ENCODE measurements at regions not wholly inside any gene's neighbourhood (a gene's known extent, or its start where the extent isn't known, plus 50 kb on each side); places are given as distances from the start of the nearest gene placed in this dataset.

DNA sequence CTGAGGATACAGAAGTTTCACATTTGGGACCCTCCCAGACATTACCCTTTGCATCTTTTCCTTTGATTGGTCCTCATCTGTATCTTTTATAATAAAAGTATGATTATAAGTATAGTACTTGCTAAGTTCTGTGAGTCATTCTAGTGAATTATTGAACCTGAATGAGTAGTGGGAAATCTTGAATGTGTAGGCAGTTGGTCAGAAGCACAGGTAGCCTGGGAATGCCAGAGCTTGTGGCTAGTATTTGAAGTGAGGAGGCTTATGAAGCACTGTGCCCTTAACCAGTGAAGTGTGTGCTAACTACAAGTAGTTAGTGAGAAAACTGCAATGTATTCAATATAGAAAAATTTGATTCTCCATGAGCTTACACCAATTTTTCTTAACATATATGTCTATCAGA, 257.6 kb downstream of the GRB14 start:
- TF ChIP-seq POLR2A (IDR thresholded peaks at IDR 0.05) (no peak), POLR2AphosphoS5 (IDR thresholded peaks at IDR 0.05) (no peak)
- TF ChIP-seq, protein P1, sequence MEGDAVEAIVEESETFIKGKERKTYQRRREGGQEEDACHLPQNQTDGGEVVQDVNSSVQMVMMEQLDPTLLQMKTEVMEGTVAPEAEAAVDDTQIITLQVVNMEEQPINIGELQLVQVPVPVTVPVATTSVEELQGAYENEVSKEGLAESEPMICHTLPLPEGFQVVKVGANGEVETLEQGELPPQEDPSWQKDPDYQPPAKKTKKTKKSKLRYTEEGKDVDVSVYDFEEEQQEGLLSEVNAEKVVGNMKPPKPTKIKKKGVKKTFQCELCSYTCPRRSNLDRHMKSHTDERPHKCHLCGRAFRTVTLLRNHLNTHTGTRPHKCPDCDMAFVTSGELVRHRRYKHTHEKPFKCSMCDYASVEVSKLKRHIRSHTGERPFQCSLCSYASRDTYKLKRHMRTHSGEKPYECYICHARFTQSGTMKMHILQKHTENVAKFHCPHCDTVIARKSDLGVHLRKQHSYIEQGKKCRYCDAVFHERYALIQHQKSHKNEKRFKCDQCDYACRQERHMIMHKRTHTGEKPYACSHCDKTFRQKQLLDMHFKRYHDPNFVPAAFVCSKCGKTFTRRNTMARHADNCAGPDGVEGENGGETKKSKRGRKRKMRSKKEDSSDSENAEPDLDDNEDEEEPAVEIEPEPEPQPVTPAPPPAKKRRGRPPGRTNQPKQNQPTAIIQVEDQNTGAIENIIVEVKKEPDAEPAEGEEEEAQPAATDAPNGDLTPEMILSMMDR (IDR thresholded peaks at IDR 0.05) = no peak
